HG03066 (cell line): ENCODE measurements at regions not wholly inside any gene's neighbourhood (a gene's known extent, or its start where the extent isn't known, plus 50 kb on each side); places are given as distances from the start of the nearest gene placed in this dataset.

Experiments used
- ATAC-seq: cut with Tn5 transposase; IDR thresholded peaks from one replicate; pipeline ENCODE4 v1.9.1; 2021; ENCODE audit warnings: low read depth; ENCODE audit not compliant: unreplicated experiment

DNA sequence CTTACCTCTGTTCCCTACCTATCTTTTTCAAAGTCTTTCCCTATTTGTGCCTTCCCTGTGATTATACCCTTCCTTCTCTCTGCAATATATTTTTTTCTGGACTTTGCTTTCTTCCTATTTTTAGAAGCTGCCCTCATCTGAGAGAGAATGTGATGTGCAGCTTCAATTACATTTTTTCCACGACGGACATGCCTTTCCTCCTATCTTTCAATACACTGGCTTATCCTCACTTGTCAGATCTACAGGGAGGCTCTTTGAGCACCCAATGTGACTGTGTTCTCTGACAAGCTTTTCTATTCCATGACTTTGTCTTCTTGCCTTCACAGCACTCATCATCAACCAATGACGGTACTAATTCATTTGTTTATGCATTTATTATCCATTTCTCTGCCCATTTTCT lies 227.9 kb upstream of the CLINT1 start:
- ATAC-seq: no peak

GRCh38 chr5:158084292-158084691 lies 225.3 kb upstream of the CLINT1 start:
- ATAC-seq: no peak

DNA sequence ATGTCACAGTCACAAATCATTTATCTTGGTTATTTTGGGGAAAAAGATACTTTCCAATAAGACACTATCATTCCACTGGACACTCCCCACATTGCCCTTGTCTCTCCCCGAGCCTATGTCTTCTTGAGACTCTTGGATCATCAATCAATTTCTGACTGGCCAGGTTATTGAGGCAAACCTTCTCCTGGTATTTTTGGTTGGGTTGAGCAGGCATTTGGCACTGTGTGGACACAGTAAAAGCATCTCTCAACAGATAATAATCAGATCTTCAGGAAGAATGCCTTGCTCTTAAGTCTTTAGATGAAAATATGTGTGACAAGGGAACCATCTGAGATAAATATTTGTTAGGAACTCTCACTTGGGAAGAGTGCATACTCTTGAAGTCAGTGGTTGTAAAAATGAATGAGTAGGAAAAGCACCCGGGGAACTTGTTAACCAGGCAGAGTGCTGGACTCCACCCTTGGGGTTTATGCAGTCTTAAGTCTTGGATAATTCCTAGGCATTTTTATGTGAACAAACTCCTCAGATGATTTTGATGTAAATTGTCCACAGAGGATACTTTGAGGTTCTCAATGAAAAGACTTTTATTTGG lies 223.8 kb upstream of the CLINT1 start:
- no peak for ATAC-seq

- no peak for ATAC-seq
Measured at GRCh38 chr5:158080112-158080511, 221.2 kb upstream of the CLINT1 start.

DNA sequence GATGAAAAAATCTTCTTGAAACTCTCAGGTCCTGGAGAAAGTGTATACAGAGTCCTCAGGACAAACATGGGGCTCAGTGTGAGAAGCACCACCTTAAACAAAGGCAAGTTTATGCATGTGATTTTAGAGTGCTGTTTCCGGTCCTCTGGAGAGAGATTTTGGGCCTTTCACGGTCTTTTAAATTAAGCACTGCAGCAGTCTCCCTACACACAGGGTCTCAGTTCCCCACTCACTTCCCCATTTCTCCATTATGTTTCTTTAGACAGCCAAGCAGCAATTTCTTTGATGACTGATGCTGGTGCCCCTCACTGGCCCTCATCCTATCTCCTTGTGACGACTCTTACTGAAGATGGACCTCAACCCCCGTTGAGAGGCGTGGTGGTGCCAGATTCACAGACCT lies 220.2 kb upstream of the CLINT1 start:
- no peak for ATAC-seq

GRCh38 chr5:158074992-158075769 lies 216.2 kb upstream of the CLINT1 start:
- no peak for ATAC-seq

DNA sequence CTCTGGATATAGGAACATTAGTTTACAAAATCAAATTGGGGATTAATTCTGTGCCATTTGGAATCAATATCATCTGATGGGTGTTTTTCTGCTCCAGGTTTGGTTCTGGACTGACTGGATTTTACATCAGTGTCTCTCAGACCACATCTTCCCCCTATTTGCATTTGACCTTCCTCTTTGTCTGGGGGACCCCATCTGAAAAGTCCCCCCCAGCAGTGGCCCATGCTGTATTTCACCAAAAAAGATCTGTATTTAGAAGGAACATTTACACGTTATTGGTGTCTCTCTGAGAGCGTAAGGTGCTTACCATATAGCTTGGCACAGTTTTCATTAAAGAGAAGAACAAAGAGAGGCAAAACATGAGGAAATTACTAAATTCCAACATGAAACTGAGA lies 215.6 kb upstream of the CLINT1 start:
- ATAC-seq: no peak

GRCh38 chr5:158070859-158071258 lies 211.9 kb upstream of the CLINT1 start:
- ATAC-seq: no peak

- ATAC-seq: no peak
Measured at GRCh38 chr5:158069838-158070237, 210.9 kb upstream of the CLINT1 start.

- ATAC-seq: no peak
Measured at GRCh38 chr5:158068964-158069363, 210.0 kb upstream of the CLINT1 start.

- no peak for ATAC-seq
Measured at GRCh38 chr5:158066076-158066475, 207.1 kb upstream of the CLINT1 start.

DNA sequence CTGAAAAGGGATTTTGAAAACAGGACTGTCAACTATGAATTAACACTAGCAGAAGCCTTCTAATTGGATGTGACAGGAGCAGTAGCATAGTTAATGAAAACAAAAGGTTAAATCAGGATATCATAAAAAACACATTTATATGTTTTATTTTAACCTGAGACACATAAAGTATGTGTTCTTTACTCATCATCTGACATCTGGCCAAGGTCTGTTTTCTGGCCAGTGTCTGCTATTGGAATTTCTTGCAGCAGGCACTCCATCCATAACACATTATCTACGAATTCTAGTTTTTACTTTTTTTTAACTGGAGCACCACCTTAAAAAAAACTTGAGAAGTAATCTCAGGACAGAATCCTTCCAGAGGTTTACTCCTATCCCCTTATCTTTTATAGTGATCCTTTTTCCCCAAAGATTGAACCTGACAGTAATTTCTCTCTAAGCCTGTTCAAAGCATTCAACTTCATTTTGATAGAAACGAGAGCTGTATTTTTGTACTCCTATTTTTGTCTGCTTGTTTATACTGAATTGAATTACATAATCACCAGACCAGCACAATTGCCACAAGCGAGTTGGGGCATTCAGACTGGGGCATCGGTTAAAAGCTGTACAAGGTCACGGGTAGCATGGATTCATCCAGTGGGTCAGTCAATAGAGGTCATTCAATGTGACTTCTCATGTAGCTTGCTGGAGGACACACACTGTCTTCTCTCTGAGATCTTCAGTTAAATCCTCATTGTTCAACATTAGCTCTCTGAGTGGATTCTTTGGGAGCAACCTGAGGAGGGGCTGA lies 205.6 kb upstream of the CLINT1 start:
- ATAC-seq: no peak

GRCh38 chr5:158063052-158063451 lies 204.1 kb upstream of the CLINT1 start:
- ATAC-seq: no peak

GRCh38 chr5:158061451-158061850 lies 202.5 kb upstream of the CLINT1 start:
- ATAC-seq: no peak

GRCh38 chr5:158060212-158060611 lies 201.3 kb upstream of the CLINT1 start:
- ATAC-seq: no peak

DNA sequence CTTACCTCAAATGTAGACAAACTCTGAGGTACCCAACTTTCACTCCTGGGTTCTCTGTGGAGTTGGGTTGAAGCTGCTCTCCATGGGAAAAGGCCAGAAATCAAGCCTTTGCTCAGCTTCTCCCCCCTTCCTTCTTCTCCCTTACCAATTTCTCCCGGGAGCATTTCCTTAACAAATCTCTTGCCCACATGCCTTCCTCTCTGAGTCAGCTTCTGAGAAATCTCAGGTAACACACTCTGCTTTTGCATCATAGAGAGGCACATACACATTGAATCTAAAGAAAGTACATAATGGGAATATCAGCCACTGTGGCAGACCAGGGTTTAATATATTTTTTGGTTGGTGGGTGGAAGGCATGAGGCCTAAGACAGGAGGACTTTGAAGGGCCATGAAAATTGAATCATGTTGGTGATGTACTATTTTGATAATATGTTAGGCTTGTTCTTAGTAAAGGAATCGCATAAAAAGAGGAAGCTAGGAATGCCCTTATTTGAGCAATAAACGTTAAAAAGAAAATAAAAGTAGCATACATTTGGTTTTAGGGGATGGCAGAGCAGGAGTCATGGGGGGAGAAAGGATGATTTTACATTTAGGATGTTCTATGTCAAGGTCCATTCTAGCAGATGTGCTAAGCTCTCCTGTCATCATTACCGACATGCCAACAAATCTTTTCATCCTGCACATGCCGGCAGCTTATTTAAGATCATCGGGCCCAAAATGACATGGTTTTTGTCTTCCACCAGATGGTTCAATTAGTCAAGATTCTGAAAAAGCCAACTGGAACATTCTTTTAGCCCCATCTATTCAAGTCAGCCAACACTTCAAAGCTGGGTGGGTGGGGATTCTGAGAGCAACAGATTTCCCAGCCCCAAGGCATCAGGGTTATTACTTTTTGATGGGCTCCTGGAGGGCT lies 199.5 kb upstream of the CLINT1 start:
- no peak for ATAC-seq

GRCh38 chr5:158056130-158056825 lies 197.3 kb upstream of the CLINT1 start:
- no peak for ATAC-seq

DNA sequence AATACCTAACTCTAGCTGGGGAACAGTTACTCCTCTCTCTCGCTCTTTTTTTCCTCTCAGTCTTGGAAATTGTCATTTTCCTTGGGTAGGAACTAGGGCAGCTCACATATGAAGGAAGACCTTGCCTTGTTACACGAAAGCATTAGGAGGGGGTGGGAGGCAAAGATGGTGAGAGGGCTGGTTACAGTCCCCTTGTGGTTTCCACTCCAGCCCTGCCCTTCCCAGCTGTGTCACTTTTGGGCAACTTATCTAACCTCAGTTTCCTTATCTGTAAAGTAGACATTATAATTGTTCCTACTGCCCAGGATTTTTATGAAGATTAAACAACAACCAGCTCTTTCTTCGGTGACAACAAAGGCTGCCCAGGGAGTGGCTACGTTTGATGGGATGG lies 196.2 kb upstream of the CLINT1 start:
- no peak for ATAC-seq

DNA sequence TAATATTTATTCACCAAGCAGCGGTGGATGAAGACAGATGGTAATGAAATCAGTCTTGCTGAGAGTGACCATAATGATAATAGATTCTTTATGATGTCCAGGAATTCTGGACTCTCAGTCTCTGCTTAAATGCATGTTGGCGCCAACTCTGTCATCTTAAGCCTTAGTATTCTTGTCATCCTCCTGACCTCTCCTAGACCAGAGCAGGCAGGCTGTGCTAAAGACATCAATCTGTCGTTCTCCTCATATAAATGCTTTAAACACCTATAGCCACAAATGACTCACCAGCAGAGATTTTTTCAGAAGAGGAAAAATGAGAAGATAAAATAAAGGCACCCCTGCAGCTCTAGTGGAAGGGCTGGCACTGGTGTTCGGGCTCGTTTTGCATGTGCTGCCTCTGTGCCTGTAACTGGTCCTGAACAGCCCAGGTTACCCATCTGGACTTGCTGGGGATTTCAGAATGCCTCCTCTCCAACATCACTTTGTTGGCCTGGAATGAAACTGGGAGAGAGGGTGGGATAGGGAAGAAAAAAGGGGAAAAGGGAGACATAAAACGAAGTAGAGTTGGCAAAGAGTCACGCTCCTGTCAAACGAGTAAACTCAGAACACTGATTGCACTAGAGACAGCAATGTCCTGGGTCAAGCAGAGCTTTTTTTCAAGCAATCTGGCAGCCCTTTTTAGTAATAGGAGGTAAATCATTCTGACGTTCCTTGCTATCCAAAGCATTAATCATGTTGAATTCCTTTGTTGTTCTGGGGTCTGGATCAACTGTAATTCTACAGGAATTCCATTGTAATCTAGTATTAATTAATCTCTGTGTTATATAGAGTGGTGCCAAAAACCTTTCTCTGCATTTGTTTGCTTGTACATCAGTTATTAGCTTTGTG lies 195.5 kb upstream of the CLINT1 start:
- ATAC-seq: no peak
